WERI-Rb-1 (cell line): ENCODE measurements at regions not wholly inside any gene's neighbourhood (a gene's known extent, or its start where the extent isn't known, plus 50 kb on each side); places are given as distances from the start of the nearest gene placed in this dataset.

Experiments
- DNase-seq: peaks from one replicate; pipeline ENCODE4 v3.0.0-alpha.2; 2020
- H3K27ac ChIP-seq: fragments of 250-450 bp; sonication (Bioruptor Pico); 2 replicates; pipeline ENCODE4 v1.5.1; 2020; ENCODE audit warnings: mild to moderate bottlenecking, moderate library complexity
- H3K27me3 ChIP-seq: fragments of 250-450 bp; sonication (Bioruptor Pico); 2 replicates; pipeline ENCODE4 v1.5.1; 2021; ENCODE audit warnings: mild to moderate bottlenecking, low read depth, moderate library complexity; ENCODE audit not compliant: insufficient read depth, severe bottlenecking
- H3K36me3 ChIP-seq: fragments of 250-450 bp; sonication (Bioruptor Pico); 2 replicates; pipeline ENCODE4 v1.5.1; 2020; ENCODE audit warnings: mild to moderate bottlenecking, moderate library complexity
- H3K4me3 ChIP-seq: 2 replicates; pipeline ENCODE4 v1.5.1; 2011; ENCODE audit warnings: low read depth, mild to moderate bottlenecking, control low read depth, low read length
- H3K9me3 ChIP-seq: fragments of 250-450 bp; sonication (Bioruptor Pico); 2 replicates; pipeline ENCODE4 v1.5.1; 2021; ENCODE audit warnings: mild to moderate bottlenecking, moderate library complexity; ENCODE audit not compliant: severe bottlenecking
- TF ChIP-seq, protein P1 (sequence below): IDR thresholded peaks from 2 replicates; pipeline ENCODE4 v1.5.1; 2011; ENCODE audit warnings: low read depth, mild to moderate bottlenecking, control low read depth, inconsistent platforms, low read length

DNA sequence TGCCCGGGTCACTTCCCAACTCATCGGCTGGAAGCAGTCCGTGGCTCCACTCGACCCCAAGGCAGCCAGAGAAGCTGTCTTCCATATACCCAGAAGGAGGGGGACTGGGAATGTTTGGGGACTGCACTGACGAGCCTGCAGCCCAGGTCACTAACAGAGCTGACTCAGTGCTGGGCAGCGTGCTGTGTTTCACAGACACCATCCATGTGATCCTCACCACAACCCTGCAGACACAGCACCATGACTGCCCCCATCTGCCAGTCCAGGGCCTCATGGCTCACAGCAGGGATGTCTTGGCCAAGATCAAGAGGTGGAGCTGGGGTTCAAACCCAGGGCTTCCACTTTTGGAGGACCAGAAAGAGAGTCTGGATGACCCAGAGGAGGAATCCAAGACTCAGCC is 67.9 kb downstream of the KLHDC7A start:
- Histone ChIP-seq H3K27ac (no peak overlapping the region), H3K27me3 (no peaks in the 10 kb centered on the region), H3K4me3 (no peak overlapping the region), H3K9me3 (peaks cover 2% of the 10 kb centered on the region), H3K36me3 (no peaks in the 10 kb centered on the region)
- TF ChIP-seq, protein P1, sequence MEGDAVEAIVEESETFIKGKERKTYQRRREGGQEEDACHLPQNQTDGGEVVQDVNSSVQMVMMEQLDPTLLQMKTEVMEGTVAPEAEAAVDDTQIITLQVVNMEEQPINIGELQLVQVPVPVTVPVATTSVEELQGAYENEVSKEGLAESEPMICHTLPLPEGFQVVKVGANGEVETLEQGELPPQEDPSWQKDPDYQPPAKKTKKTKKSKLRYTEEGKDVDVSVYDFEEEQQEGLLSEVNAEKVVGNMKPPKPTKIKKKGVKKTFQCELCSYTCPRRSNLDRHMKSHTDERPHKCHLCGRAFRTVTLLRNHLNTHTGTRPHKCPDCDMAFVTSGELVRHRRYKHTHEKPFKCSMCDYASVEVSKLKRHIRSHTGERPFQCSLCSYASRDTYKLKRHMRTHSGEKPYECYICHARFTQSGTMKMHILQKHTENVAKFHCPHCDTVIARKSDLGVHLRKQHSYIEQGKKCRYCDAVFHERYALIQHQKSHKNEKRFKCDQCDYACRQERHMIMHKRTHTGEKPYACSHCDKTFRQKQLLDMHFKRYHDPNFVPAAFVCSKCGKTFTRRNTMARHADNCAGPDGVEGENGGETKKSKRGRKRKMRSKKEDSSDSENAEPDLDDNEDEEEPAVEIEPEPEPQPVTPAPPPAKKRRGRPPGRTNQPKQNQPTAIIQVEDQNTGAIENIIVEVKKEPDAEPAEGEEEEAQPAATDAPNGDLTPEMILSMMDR, result no peak
- no peak for DNase-seq

DNA sequence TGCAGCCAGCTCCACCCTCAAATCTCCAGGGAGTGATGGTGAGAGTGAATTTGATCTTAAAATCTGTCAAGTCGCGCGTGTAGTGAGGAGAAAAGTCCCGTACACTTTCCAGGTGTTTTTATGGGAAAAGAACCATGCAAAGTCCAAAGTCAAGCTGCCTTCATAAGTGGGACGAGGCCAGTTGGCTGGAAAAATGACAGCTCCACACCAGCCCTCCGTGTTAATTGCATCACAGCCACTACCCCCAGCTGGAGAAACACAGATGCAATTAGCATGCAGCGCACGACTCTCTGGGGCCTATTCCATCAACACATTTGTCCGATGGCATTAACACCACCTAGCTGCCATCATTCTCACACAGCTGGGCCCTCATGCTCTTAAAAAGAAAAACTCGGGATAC is 68.4 kb downstream of the KLHDC7A start:
- TF ChIP-seq, protein P1, result no peak
- no peaks in the 10 kb centered on the region for H3K27me3 ChIP-seq
- H3K36me3 ChIP-seq, result no peaks in the 10 kb centered on the region
- no peak overlapping the region for H3K4me3 ChIP-seq
- no peak overlapping the region for H3K27ac ChIP-seq
- H3K9me3 ChIP-seq, result no peaks in the 10 kb centered on the region
- DNase-seq, result no peak

DNA sequence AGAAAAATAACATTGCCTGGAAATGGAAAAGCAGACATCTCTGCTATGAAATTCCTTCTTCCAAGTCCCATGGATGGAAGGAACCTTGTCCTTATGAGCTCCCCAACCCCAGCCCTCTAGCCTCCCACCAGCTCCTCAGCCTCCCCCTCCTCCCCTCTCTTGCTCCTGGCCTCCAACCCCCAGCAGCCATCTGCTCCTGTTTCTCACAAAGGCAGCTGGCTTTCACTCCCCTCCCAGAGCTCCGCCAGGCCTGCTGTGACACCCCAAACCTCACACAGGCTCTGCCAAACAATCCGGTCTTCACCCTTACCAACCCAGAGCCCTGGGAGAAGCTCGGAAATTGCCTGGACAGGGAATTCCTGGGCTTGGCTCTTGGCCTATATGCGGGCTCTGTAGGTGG is 69.2 kb downstream of the KLHDC7A start:
- Histone ChIP-seq H3K27me3 (no peaks in the 10 kb centered on the region), H3K4me3 (no peak overlapping the region), H3K27ac (peak overlapping the region; percentile 29; the same call in 1 of the 2 replicates), H3K36me3 (no peaks in the 10 kb centered on the region), H3K9me3 (no peaks in the 10 kb centered on the region)
- TF ChIP-seq, protein P1, result no peak
- DNase-seq, result peak; percentile 77

DNA sequence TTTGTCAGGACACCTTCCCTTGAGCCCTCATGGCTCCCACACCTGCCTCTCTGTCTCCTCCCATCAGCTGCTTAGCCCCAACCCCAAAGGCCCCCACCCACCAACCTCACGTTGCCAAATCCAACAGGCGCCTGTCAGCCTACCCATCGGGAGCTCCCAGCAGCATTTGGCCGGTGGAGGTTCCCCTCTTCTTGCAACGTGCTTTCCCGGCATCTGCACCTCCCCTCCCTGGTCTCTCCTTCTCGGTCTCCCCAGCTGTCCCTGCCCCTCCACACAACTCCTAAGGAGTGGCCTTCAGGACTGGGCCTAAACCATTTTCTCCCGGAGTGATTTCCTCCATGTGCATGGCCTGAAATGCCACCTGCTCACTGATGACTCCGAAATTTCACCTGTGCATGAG is 71.9 kb downstream of the KLHDC7A start:
- TF ChIP-seq, protein P1, result no peak
- H3K4me3 ChIP-seq, result no peak overlapping the region
- H3K27ac ChIP-seq, result no peak overlapping the region
- H3K9me3 ChIP-seq, result no peaks in the 10 kb centered on the region
- H3K36me3 ChIP-seq, result no peaks in the 10 kb centered on the region
- DNase-seq, result no peak
- H3K27me3 ChIP-seq, result no peaks in the 10 kb centered on the region

DNA sequence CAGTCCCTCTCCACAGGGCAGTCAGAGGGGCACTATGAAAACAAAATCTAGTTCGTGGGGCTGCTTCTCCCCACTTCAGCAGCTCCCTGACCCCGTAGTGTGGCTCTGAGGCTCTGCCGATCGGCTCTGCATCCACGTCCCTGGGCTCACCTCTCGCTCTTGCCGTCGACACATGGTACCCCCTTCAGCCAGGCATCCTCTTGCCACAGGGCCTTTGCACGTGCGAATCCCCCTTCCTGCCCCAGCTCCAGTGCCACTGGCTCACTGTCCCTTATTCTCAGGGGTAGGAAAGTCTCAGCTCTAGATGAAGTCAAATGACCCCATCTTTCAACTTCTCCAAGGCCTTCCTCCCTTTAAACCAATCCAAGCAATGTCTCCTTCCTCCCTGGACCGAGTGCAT is 72.7 kb downstream of the KLHDC7A start:
- H3K9me3 ChIP-seq, result no peaks in the 10 kb centered on the region
- H3K4me3 ChIP-seq, result no peak overlapping the region
- no peaks in the 10 kb centered on the region for H3K36me3 ChIP-seq
- no peak for DNase-seq
- H3K27me3 ChIP-seq, result no peaks in the 10 kb centered on the region
- no peak overlapping the region for H3K27ac ChIP-seq
- TF ChIP-seq, protein P1, result no peak

DNA sequence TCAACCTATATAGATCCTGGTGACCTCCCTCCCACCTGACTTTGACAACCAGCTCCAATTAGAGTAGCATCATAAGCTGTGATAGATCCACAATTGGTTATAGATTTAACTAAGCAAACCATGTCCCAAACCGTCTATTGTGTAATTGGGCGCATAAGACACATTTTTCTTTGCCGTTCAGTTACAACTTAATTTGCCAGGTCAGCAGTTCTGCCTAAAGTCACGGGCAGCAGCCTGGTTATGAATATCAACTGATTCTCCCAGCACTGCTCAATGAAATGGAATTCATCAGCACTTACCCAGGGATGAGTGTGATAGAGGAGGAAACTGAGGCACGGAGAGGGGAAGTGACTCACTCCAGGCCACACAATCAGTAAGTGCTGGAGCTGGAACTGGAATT is 73.4 kb downstream of the KLHDC7A start:
- no peak for DNase-seq
- H3K4me3 ChIP-seq, result no peak overlapping the region

More for the DNA sequence above, 73.4 kb downstream of the KLHDC7A start:
- no peaks in the 10 kb centered on the region for H3K36me3 ChIP-seq
- no peaks in the 10 kb centered on the region for H3K27me3 ChIP-seq
- TF ChIP-seq, protein P1, result no peak
- no peak overlapping the region for H3K27ac ChIP-seq
- H3K9me3 ChIP-seq, result no peaks in the 10 kb centered on the region
